Prostate gland (tissue), 2 donors: ENCODE measurements at regions not wholly inside any gene's neighbourhood (a gene's known extent, or its start where the extent isn't known, plus 50 kb on each side); places are given as distances from the start of the nearest gene placed in this dataset.

Source experiments
- CTCF ChIP-seq, 4 experiments: fragments of 200-600 bp in 2 of 4; fragments of 450-650 bp in 2 of 4; sonication (generic) in 2 of 4; IDR thresholded peaks; 1 replicate in 3 of 4; 2 replicates in 1 of 4; pipeline ENCODE4 v1.5.1; 2016 to 2019; ENCODE audit warnings: antibody characterized with exemption in 4 of 4, mild to moderate bottlenecking in 2 of 4, moderate library complexity in 2 of 4
- POLR2A ChIP-seq: fragments of 450-650 bp; IDR thresholded peaks from one replicate; pipeline ENCODE4 v1.6.1; 2016; ENCODE audit warnings: antibody characterized with exemption, mild to moderate bottlenecking

DNA sequence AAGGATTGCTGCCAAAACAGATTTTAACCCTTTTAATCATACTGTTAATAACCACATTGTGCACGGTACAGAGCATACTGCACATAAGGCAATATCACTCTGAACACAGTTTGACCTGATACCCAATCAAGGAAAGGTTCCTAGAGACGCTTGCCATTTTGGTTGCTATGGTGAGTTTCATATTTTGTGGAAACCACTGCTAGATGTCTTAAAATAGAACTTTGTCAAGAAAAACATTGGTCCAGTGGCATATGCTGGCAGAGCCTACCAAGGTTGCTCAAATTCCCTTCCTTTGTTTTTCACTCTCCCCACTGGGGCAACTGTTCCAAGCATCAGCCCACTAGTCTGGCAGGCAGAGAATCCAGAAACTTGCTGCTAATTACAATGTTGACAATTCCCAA lies 114.8 kb upstream of the DPYD start:
- no peak for TF ChIP-seq CTCF (IDR thresholded peaks at IDR 0.05)
- TF ChIP-seq POLR2A: no peak
